CD4-positive, alpha-beta T cell (primary cell): ENCODE measurements at regions not wholly inside any gene's neighbourhood (a gene's known extent, or its start where the extent isn't known, plus 50 kb on each side); places are given as distances from the start of the nearest gene placed in this dataset.

Source experiments
- ATAC-seq: fragments of 200-7000 bp; cut with Tn5 transposase; one replicate; pipeline ENCODE4 v1.10.0; 2022; ENCODE audit warnings: mild to moderate bottlenecking; ENCODE audit not compliant: poor library complexity
- CTCF ChIA-PET: fragments of 350-600 bp; sonication (Branson Sonifier 250); formaldehyde crosslinking; loops from one replicate; lab custom pipeline; 2021; ENCODE audit warnings: antibody characterized with exemption, inconsistent platforms; lab: Charles Lee
- POLR2A ChIA-PET: fragments of 350-600 bp; sonication (Branson Sonifier 250); formaldehyde crosslinking; loops from one replicate; lab custom pipeline; 2021; ENCODE audit warnings: antibody characterized with exemption, inconsistent platforms; lab: Charles Lee
- DNase-seq, 14 experiments: peaks; one replicate each; pipeline ENCODE4 v3.0.0-alpha.2; 2013 to 2020; ENCODE audit warnings: mixed read lengths in 2 of 14
- H3K27ac ChIP-seq, 2 donors: one replicate each; pipeline versions ENCODE4 v1.5.1 to v1.7.0; 2013; ENCODE audit warnings: low read length in 2 of 2, low read depth in 1 of 2, mild to moderate bottlenecking in 1 of 2
- H3K27me3 ChIP-seq, 2 experiments: 1 replicate in 1 of 2; 2 replicates in 1 of 2; pipeline versions ENCODE4 v1.6.1 to v1.7.0; 2013; ENCODE audit warnings: low read length in 2 of 2, control low read depth in 1 of 2, mild to moderate bottlenecking in 1 of 2, moderate library complexity in 1 of 2; ENCODE audit not compliant: insufficient read depth in 2 of 2, control insufficient read depth in 1 of 2
- H3K36me3 ChIP-seq: one replicate; pipeline ENCODE4 v1.6.1; 2013; ENCODE audit warnings: low read length, control low read depth; ENCODE audit not compliant: insufficient read depth
- H3K4me1 ChIP-seq: one replicate; pipeline ENCODE4 v1.6.1; 2013; ENCODE audit warnings: low read length, control low read depth; ENCODE audit not compliant: insufficient read depth
- H3K4me3 ChIP-seq: one replicate; pipeline ENCODE4 v1.5.1; 2013; ENCODE audit warnings: mild to moderate bottlenecking, low read length, moderate library complexity
- H3K9me3 ChIP-seq, 2 experiments: 1 replicate in 1 of 2; 2 replicates in 1 of 2; pipeline versions ENCODE4 v1.6.1 to v1.7.0; 2013; ENCODE audit warnings: low read length in 2 of 2, mild to moderate bottlenecking in 2 of 2, control low read depth in 1 of 2, moderate library complexity in 1 of 2; ENCODE audit not compliant: control insufficient read depth in 1 of 2, insufficient read depth in 1 of 2
- H3K27ac Mint-ChIP-seq: one replicate; pipeline ENCODE4 v1.8.0; 2020; ENCODE audit warnings: mixed read lengths
- H3K27me3 Mint-ChIP-seq: one replicate; pipeline ENCODE4 v1.8.0; 2021; ENCODE audit warnings: mixed read lengths
- H3K36me3 Mint-ChIP-seq: one replicate; pipeline ENCODE4 v1.8.0; 2021; ENCODE audit warnings: low read depth, mixed read lengths
- H3K4me1 Mint-ChIP-seq: one replicate; pipeline ENCODE4 v1.8.0; 2021; ENCODE audit warnings: low read depth, mixed read lengths
- H3K4me3 Mint-ChIP-seq: one replicate; pipeline ENCODE4 v1.8.0; 2020; ENCODE audit warnings: mild to moderate bottlenecking, mixed read lengths
- H3K9me3 Mint-ChIP-seq: one replicate; pipeline ENCODE4 v1.8.0; 2020; ENCODE audit warnings: mixed read lengths
- CTCF ChIP-seq: fragments of 200-600 bp; IDR thresholded peaks from one replicate; pipeline ENCODE4 v1.8.0; 2022; ENCODE audit warnings: antibody characterized with exemption, mild to moderate bottlenecking
- intact Hi-C, 2 experiments: fragments of 100-400 bp; cut with DNase I in 1 of 2; cut with micrococcal nuclease in 1 of 2; formaldehyde crosslinking; loops; one replicate each; pipeline versions ENCODE4 v1.15.1 to v1.9.0; 2023 to 2025; cut with DNase I, micrococcal nuclease

- ChIA-PET POLR2A (no interaction called here), CTCF (no interaction called here)
- H3K4me3 ChIP-seq: no peak overlapping the region
- no peaks in the 10 kb centered on the region for H3K9me3 Mint-ChIP-seq
- intact Hi-C loops: no loop called here
- H3K4me1 Mint-ChIP-seq: peaks cover 72% of the 10 kb centered on the region
- no peaks in the 10 kb centered on the region for H3K27me3 ChIP-seq
- no peaks in the 10 kb centered on the region for H3K9me3 ChIP-seq
- no peak overlapping the region for H3K27ac ChIP-seq
- H3K4me3 Mint-ChIP-seq: no peak overlapping the region
- no peak overlapping the region for H3K27ac Mint-ChIP-seq
- no peaks in the 10 kb centered on the region for H3K27me3 Mint-ChIP-seq
- no peak for ATAC-seq
- H3K4me1 ChIP-seq: peaks cover 35% of the 10 kb centered on the region
- no peak for DNase-seq
- TF ChIP-seq CTCF: no peak
- no peaks in the 10 kb centered on the region for H3K36me3 Mint-ChIP-seq
- no peaks in the 10 kb centered on the region for H3K36me3 ChIP-seq
These were observed 331.1 kb downstream of the BCL11B start for GRCh38 chr14:98940693-98941437.

GRCh38 chr14:98941481-98941880 lies 330.5 kb downstream of the BCL11B start:
- POLR2A ChIA-PET: no interaction called here
- intact Hi-C loops: no loop called here
- Histone ChIP-seq H3K27me3 (no peaks in the 10 kb centered on the region), H3K4me1 (peaks cover 32% of the 10 kb centered on the region), H3K27ac (no peak overlapping the region), H3K36me3 (no peaks in the 10 kb centered on the region), H3K4me3 (no peak overlapping the region), H3K9me3 (no peaks in the 10 kb centered on the region)
- CTCF ChIA-PET: no interaction called here
- Mint-ChIP-seq H3K36me3 (no peaks in the 10 kb centered on the region), H3K4me3 (no peak overlapping the region), H3K9me3 (no peaks in the 10 kb centered on the region), H3K27me3 (no peaks in the 10 kb centered on the region), H3K4me1 (peaks cover 66% of the 10 kb centered on the region), H3K27ac (no peak overlapping the region)
- TF ChIP-seq CTCF: no peak
- no peak for DNase-seq
- no peak for ATAC-seq

GRCh38 chr14:98943907-98944306 lies 328.1 kb downstream of the BCL11B start:
- Mint-ChIP-seq H3K36me3 (no peaks in the 10 kb centered on the region), H3K4me1 (peaks cover 56% of the 10 kb centered on the region), H3K9me3 (no peaks in the 10 kb centered on the region), H3K27ac (no peak overlapping the region), H3K4me3 (no peak overlapping the region), H3K27me3 (no peaks in the 10 kb centered on the region)
- Histone ChIP-seq H3K27me3 (no peaks in the 10 kb centered on the region), H3K9me3 (no peaks in the 10 kb centered on the region), H3K36me3 (no peaks in the 10 kb centered on the region), H3K27ac (no peak overlapping the region), H3K4me3 (no peak overlapping the region), H3K4me1 (peaks cover 8% of the 10 kb centered on the region)
- CTCF ChIA-PET: no interaction called here
- ATAC-seq (no peak), DNase-seq (no peak)
- intact Hi-C loops: no loop called here
- TF ChIP-seq CTCF: no peak
- POLR2A ChIA-PET: no interaction called here
